T1000 (cell line): ENCODE measurements at regions not wholly inside any gene's neighbourhood (a gene's known extent, or its start where the extent isn't known, plus 50 kb on each side); places are given as distances from the start of the nearest gene placed in this dataset.
"Not testable (repeated sequence)": the region's sequence is repeated elsewhere in the genome, so short reads cannot be mapped to it uniquely, and the experiment has no call there.

Experiments
- DNase-seq: peaks from one replicate; lab custom pipeline; 2025; ENCODE audit warnings: mixed read lengths; lab: John Stamatoyannopoulos, UW

GRCh38 chr4:33071535-33071934 lies 2351.4 kb downstream of the PCDH7 start:
- no peak for DNase-seq

- DNase-seq, result no peak
Measured at GRCh38 chr4:33072298-33073089, 2352.3 kb downstream of the PCDH7 start.

- no peak for DNase-seq
Measured at GRCh38 chr4:33073811-33074210, 2353.6 kb downstream of the PCDH7 start.

GRCh38 chr4:33078145-33078544 lies 2358.0 kb downstream of the PCDH7 start:
- no peak for DNase-seq

- DNase-seq, result no peak
Measured at GRCh38 chr4:33080275-33080674, 2360.1 kb downstream of the PCDH7 start.

GRCh38 chr4:33085709-33086108 lies 2365.5 kb downstream of the PCDH7 start:
- DNase-seq, result no peak

- no peak for DNase-seq
Measured at GRCh38 chr4:33086331-33086925, 2366.3 kb downstream of the PCDH7 start.

GRCh38 chr4:33088713-33089112 lies 2368.5 kb downstream of the PCDH7 start:
- DNase-seq, result no peak

- DNase-seq, result no peak
Measured at GRCh38 chr4:33090910-33091309, 2370.7 kb downstream of the PCDH7 start.

GRCh38 chr4:33091961-33092360 lies 2371.8 kb downstream of the PCDH7 start:
- DNase-seq, result no peak

GRCh38 chr4:33104273-33104672 lies 2384.1 kb downstream of the PCDH7 start:
- no peak for DNase-seq

GRCh38 chr4:33107814-33108213 lies 2387.6 kb downstream of the PCDH7 start:
- DNase-seq, result no peak

GRCh38 chr4:33111117-33111516 lies 2390.9 kb downstream of the PCDH7 start:
- DNase-seq, result no peak

GRCh38 chr4:33116871-33117270 lies 2396.7 kb downstream of the PCDH7 start:
- DNase-seq, result no peak

GRCh38 chr4:33126002-33126401 lies 2405.8 kb downstream of the PCDH7 start:
- DNase-seq, result no peak

GRCh38 chr4:33130662-33131061 lies 2410.5 kb downstream of the PCDH7 start:
- DNase-seq, result not testable (repeated sequence)

- no peak for DNase-seq
Measured at GRCh38 chr4:33133723-33134122, 2413.6 kb downstream of the PCDH7 start.

GRCh38 chr4:33134366-33134765 lies 2414.2 kb downstream of the PCDH7 start:
- DNase-seq, result no peak

GRCh38 chr4:33149658-33150524 lies 2429.7 kb downstream of the PCDH7 start:
- no peak for DNase-seq

GRCh38 chr4:33150525-33150910 lies 2430.3 kb downstream of the PCDH7 start:
- no peak for DNase-seq

- DNase-seq, result no peak
Measured at GRCh38 chr4:33160126-33160525, 2440.0 kb downstream of the PCDH7 start.

- DNase-seq, result no peak
Measured at GRCh38 chr4:33161202-33161601, 2441.0 kb downstream of the PCDH7 start.

- no peak for DNase-seq
Measured at GRCh38 chr4:33162122-33162521, 2442.0 kb downstream of the PCDH7 start.
